Esophagus squamous epithelium (tissue), 5 donors: ENCODE measurements at regions not wholly inside any gene's neighbourhood (a gene's known extent, or its start where the extent isn't known, plus 50 kb on each side); places are given as distances from the start of the nearest gene placed in this dataset.

Source experiments
- DNase-seq: peaks from one replicate; lab custom pipeline; 2025; lab: John Stamatoyannopoulos, UW
- H3K27ac ChIP-seq, 4 donors: fragments of 200-600 bp; sonication (generic); one replicate each; pipeline ENCODE4 v1.5.1; 2016 to 2019; ENCODE audit warnings: mild to moderate bottlenecking in 1 of 4
- H3K27me3 ChIP-seq, 4 donors: fragments of 200-600 bp; sonication (generic); 1 replicate in 3 of 4; 2 replicates in 1 of 4; pipeline versions ENCODE4 v1.5.1 to v1.6.0; 2017 to 2021; ENCODE audit warnings: antibody characterized with exemption in 1 of 4
- H3K36me3 ChIP-seq, 3 donors: fragments of 200-600 bp; sonication (generic); one replicate each; pipeline ENCODE4 v1.5.1; 2016 to 2019
- H3K4me1 ChIP-seq, 3 donors: fragments of 200-600 bp; sonication (generic); one replicate each; pipeline ENCODE4 v1.5.1; 2017 to 2019
- H3K4me3 ChIP-seq, 4 donors: fragments of 200-600 bp; sonication (generic); 1 replicate in 3 of 4; 2 replicates in 1 of 4; pipeline ENCODE4 v1.5.1; 2016 to 2019; ENCODE audit warnings: mild to moderate bottlenecking in 2 of 4, moderate library complexity in 1 of 4
- H3K9me3 ChIP-seq, 3 donors: fragments of 200-600 bp; sonication (generic); one replicate each; pipeline ENCODE4 v1.5.1; 2016 to 2019
- CTCF ChIP-seq, 6 experiments: fragments of 450-650 bp in 4 of 6; fragments of 200-600 bp in 2 of 6; sonication (generic) in 2 of 6; IDR thresholded peaks; one replicate each; pipeline ENCODE4 v1.5.1; 2016 to 2019; ENCODE audit warnings: antibody characterized with exemption in 6 of 6, mild to moderate bottlenecking in 4 of 6, moderate library complexity in 4 of 6
- POLR2A ChIP-seq, 4 donors: fragments of 450-650 bp; IDR thresholded peaks; one replicate each; pipeline ENCODE4 v1.6.1; 2017; ENCODE audit warnings: antibody characterized with exemption in 4 of 4, mild to moderate bottlenecking in 4 of 4, moderate library complexity in 3 of 4
- WGBS, 2 donors: methylation state at CpG; one replicate each; pipeline ENCODE4 v1.1.5; 2018; 5-methylcytosine and 5-hydroxymethylcytosine counted together
- intact Hi-C: fragments of 100-400 bp; cut with DNase I; formaldehyde crosslinking; loops from one replicate; pipeline ENCODE4 v1.15.0; 2022
- donor health status: DM: yes; HTN: yes; CAD: no.

- no peak for DNase-seq
- H3K4me1 ChIP-seq = peaks cover 0 to 29% (median 0%) of the 10 kb centered on the region in 3 donors
- intact Hi-C loops = no loop called here
- H3K4me3 ChIP-seq = no peak overlapping the region
- H3K27ac ChIP-seq = no peak overlapping the region
- no peaks in the 10 kb centered on the region for H3K9me3 ChIP-seq
- no peaks in the 10 kb centered on the region for H3K27me3 ChIP-seq
- TF ChIP-seq POLR2A (IDR thresholded peaks at IDR 0.05) (no peak), CTCF (IDR thresholded peaks at IDR 0.05) (no peak)
- H3K36me3 ChIP-seq = no peaks in the 10 kb centered on the region
Measured at GRCh38 chr18:33814546-33814945, 236.5 kb downstream of the ASXL3 start.

GRCh38 chr18:33812186-33812585, 234.2 kb downstream of the ASXL3 start:
- Histone ChIP-seq H3K27me3 (no peaks in the 10 kb centered on the region), H3K36me3 (no peaks in the 10 kb centered on the region), H3K9me3 (no peaks in the 10 kb centered on the region), H3K4me1 (peaks cover 0 to 29% (median 0%) of the 10 kb centered on the region in 3 donors), H3K4me3 (no peak overlapping the region), H3K27ac (peak overlapping the region in 2 of 4 donors; percentile 12 to 20)
- intact Hi-C loops = no loop called here
- WGBS, 2 donors = 41 to 46% methylated on average over 2 of the region's 2 CpGs
- DNase-seq = no peak
- TF ChIP-seq CTCF (IDR thresholded peaks at IDR 0.05) (no peak), POLR2A (IDR thresholded peaks at IDR 0.05) (no peak)

- 45 to 57% methylated on average over 4 of the region's 4 CpGs for WGBS, 2 donors
- no peak for DNase-seq
Measured at GRCh38 chr18:33805592-33805991, 227.6 kb downstream of the ASXL3 start.

GRCh38 chr18:33804258-33804657, 226.2 kb downstream of the ASXL3 start:
- no peak for DNase-seq
- Histone ChIP-seq H3K27me3 (no peaks in the 10 kb centered on the region), H3K36me3 (no peaks in the 10 kb centered on the region), H3K4me1 (peaks cover 0 to 26% (median 8%) of the 10 kb centered on the region in 3 donors), H3K4me3 (no peak overlapping the region), H3K27ac (no peak overlapping the region), H3K9me3 (no peaks in the 10 kb centered on the region)
- WGBS, 2 donors = 26 to 29% methylated on average over 3 of the region's 3 CpGs
- TF ChIP-seq CTCF (IDR thresholded peaks at IDR 0.05) = no peak
- no peak for TF ChIP-seq POLR2A (IDR thresholded peaks at IDR 0.05)
- intact Hi-C loops = no loop called here

More at GRCh38 chr18:33805592-33805991, 227.6 kb downstream of the ASXL3 start:
- H3K36me3 ChIP-seq = no peaks in the 10 kb centered on the region
- intact Hi-C loops = no loop called here
- TF ChIP-seq CTCF (IDR thresholded peaks at IDR 0.05) = no peak
- TF ChIP-seq POLR2A (IDR thresholded peaks at IDR 0.05) = no peak
- no peaks in the 10 kb centered on the region for H3K9me3 ChIP-seq
- no peak overlapping the region for H3K27ac ChIP-seq
- H3K27me3 ChIP-seq = no peaks in the 10 kb centered on the region
- H3K4me3 ChIP-seq = no peak overlapping the region
- H3K4me1 ChIP-seq = peaks cover 0 to 26% (median 8%) of the 10 kb centered on the region in 3 donors

- WGBS, 2 donors = 32 to 37% methylated on average over 3 of the region's 3 CpGs
- intact Hi-C loops = no loop called here
Measured at GRCh38 chr18:33803636-33804035, 225.6 kb downstream of the ASXL3 start.

More at GRCh38 chr18:33803636-33804035, 225.6 kb downstream of the ASXL3 start:
- no peaks in the 10 kb centered on the region for H3K27me3 ChIP-seq
- TF ChIP-seq CTCF (IDR thresholded peaks at IDR 0.05) (no peak), POLR2A (IDR thresholded peaks at IDR 0.05) (no peak)
- H3K9me3 ChIP-seq = no peaks in the 10 kb centered on the region
- H3K27ac ChIP-seq = no peak overlapping the region
- DNase-seq = no peak
- H3K4me3 ChIP-seq = no peak overlapping the region
- no peaks in the 10 kb centered on the region for H3K36me3 ChIP-seq
- H3K4me1 ChIP-seq = peaks cover 0 to 26% (median 8%) of the 10 kb centered on the region in 3 donors
